Cardiac fibroblast (primary cell): ENCODE measurements at regions not wholly inside any gene's neighbourhood (a gene's known extent, or its start where the extent isn't known, plus 50 kb on each side); places are given as distances from the start of the nearest gene placed in this dataset.

Experiments
- DNase-seq, 2 donors: peaks; one replicate each; pipeline versions ENCODE4 v3.0.0 to v3.0.0-alpha.2; 2010; ENCODE audit warnings: low read depth in 2 of 2
- H3K4me3 ChIP-seq, 2 donors: replicated peaks in 1 of 2; 1 replicate in 1 of 2; 2 replicates in 1 of 2; pipeline ENCODE4 v1.5.1; 2011; ENCODE audit warnings: low read depth in 2 of 2, low read length in 2 of 2, mild to moderate bottlenecking in 2 of 2, moderate library complexity in 1 of 2
- CTCF ChIP-seq: IDR thresholded peaks from one replicate; pipeline ENCODE4 v1.5.1; 2011; ENCODE audit warnings: low read depth, mild to moderate bottlenecking, low read length, inconsistent platforms

- no peak overlapping the region for H3K4me3 ChIP-seq
- TF ChIP-seq CTCF = peak; percentile 52
- peak; percentile 69 to 76 for DNase-seq
Measured at GRCh38 chr6:100176311-100176950, 182.4 kb upstream of the MCHR2 start.

DNA sequence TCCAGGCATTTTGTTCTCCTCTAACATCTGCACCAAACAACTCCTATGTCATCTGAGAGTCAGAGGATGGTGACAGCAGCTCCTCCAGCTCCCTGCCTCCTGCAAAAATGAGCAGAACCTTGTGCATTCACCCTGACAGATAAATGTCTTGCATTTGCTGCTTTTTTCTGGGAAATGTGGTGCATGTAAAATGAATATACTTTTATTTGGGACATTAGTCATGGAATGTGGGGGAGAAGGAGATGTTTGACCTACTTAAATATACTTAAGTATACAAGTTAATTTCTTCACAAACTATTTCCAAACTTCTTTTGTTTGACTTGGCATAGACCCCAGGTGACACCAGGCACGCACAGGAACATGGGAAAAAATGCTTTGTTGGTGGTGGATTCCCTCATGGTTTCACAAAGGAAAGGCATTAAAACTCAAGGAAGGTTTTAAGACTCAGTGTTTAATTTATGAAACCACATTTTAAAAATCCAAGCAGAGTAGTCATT, 181.8 kb upstream of the MCHR2 start:
- DNase-seq = peak; percentile 87 to 92
- TF ChIP-seq CTCF = no peak
- H3K4me3 ChIP-seq = no peak overlapping the region

GRCh38 chr6:100173211-100173610, 179.2 kb upstream of the MCHR2 start:
- H3K4me3 ChIP-seq = no peak overlapping the region
- peak in 1 of 2 donors; percentile 17 for DNase-seq
- no peak for TF ChIP-seq CTCF

- no peak overlapping the region for H3K4me3 ChIP-seq
- DNase-seq = no peak
- no peak for TF ChIP-seq CTCF
Measured at GRCh38 chr6:100172322-100172713, 178.3 kb upstream of the MCHR2 start.

- no peak overlapping the region for H3K4me3 ChIP-seq
- no peak for TF ChIP-seq CTCF
- DNase-seq = peak; percentile 15 to 18
Measured at GRCh38 chr6:100171533-100172321, 177.7 kb upstream of the MCHR2 start.

DNA sequence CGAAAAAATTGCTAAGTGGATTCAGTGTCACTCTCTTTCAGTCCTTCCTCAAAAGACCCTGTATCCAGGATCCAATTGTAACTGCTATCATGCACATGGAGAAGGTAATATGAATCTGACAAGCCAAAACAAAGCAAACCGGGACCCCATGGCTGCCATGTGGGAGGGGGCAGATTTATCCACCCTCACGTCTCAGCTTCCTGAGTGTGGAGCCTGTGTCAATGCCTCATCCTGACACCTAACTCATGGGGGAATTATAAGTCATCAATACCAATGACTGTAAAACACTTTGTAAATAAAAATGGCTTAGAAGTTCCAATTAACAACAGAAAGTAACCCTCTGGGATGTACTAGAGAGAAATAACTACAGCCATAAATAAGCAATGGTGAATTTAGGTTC, 174.1 kb upstream of the MCHR2 start:
- no peak for DNase-seq
- no peak overlapping the region for H3K4me3 ChIP-seq
- TF ChIP-seq CTCF = no peak
